Ascending aorta (tissue), 2 donors: ENCODE measurements at regions not wholly inside any gene's neighbourhood (a gene's known extent, or its start where the extent isn't known, plus 50 kb on each side); places are given as distances from the start of the nearest gene placed in this dataset.

Experiments
- DNase-seq, 2 donors: peaks; one replicate each; pipeline ENCODE4 v3.0.0-alpha.2; 2019; ENCODE audit warnings: low spot score in 2 of 2
- H3K27ac ChIP-seq, 2 donors: fragments of 200-600 bp; sonication (generic); one replicate each; pipeline ENCODE4 v1.5.1; 2016 to 2017; ENCODE audit warnings: mild to moderate bottlenecking in 1 of 2
- H3K27me3 ChIP-seq: fragments of 200-600 bp; sonication (generic); one replicate; pipeline ENCODE4 v1.5.1; 2017
- H3K36me3 ChIP-seq, 2 donors: fragments of 200-600 bp; sonication (generic); one replicate each; pipeline ENCODE4 v1.5.1; 2016
- H3K4me1 ChIP-seq, 2 donors: fragments of 200-600 bp; sonication (generic); one replicate each; pipeline ENCODE4 v1.5.1; 2016 to 2017; ENCODE audit warnings: mild to moderate bottlenecking in 1 of 2
- H3K4me3 ChIP-seq, 2 donors: fragments of 200-600 bp; sonication (generic); one replicate each; pipeline ENCODE4 v1.5.1; 2016 to 2017; ENCODE audit warnings: mild to moderate bottlenecking in 1 of 2
- H3K9me3 ChIP-seq, 2 donors: fragments of 200-600 bp; sonication (generic); one replicate each; pipeline ENCODE4 v1.5.1; 2016
- intact Hi-C: fragments of 100-400 bp; cut with DNase I; formaldehyde crosslinking; loops from one replicate; pipeline ENCODE4 v1.15.1; 2023
- TF ChIP-seq, protein P1 (sequence below), 3 experiments: fragments of 200-600 bp in 2 of 3; fragments of 450-650 bp in 1 of 3; sonication (generic) in 2 of 3; IDR thresholded peaks; one replicate each; pipeline ENCODE4 v1.5.1; 2016 to 2019; ENCODE audit warnings: antibody characterized with exemption in 3 of 3, mild to moderate bottlenecking in 1 of 3, moderate library complexity in 1 of 3

DNA sequence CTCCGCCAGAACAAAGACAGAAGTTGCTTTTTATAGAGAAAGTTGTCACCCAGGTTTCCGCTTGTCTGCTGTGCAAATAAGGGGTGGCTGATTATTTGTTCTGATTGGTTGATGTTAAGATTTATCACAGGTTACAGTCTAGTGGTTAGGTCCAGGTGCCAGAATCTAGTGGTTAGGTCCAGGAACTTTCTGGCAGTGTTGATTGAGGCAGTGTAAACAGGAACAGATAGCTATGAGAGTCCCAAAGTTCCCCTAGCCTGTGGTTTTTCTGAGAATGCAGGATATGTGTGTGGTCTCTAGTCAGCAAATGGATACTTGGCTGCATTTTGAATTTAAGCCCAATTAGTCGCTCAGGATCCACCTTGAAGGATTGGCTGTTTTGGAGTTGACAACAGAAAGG is 148.0 kb downstream of the TMEM200A start:
- Histone ChIP-seq H3K9me3 (no peaks in the 10 kb centered on the region), H3K27ac (no peak overlapping the region), H3K36me3 (no peaks in the 10 kb centered on the region), H3K4me3 (no peak overlapping the region), H3K27me3 (no peaks in the 10 kb centered on the region), H3K4me1 (no peaks in the 10 kb centered on the region)
- intact Hi-C loops = no loop called here
- TF ChIP-seq, protein P1, sequence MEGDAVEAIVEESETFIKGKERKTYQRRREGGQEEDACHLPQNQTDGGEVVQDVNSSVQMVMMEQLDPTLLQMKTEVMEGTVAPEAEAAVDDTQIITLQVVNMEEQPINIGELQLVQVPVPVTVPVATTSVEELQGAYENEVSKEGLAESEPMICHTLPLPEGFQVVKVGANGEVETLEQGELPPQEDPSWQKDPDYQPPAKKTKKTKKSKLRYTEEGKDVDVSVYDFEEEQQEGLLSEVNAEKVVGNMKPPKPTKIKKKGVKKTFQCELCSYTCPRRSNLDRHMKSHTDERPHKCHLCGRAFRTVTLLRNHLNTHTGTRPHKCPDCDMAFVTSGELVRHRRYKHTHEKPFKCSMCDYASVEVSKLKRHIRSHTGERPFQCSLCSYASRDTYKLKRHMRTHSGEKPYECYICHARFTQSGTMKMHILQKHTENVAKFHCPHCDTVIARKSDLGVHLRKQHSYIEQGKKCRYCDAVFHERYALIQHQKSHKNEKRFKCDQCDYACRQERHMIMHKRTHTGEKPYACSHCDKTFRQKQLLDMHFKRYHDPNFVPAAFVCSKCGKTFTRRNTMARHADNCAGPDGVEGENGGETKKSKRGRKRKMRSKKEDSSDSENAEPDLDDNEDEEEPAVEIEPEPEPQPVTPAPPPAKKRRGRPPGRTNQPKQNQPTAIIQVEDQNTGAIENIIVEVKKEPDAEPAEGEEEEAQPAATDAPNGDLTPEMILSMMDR (IDR thresholded peaks at IDR 0.05) = no peak
- DNase-seq = no peak

DNA sequence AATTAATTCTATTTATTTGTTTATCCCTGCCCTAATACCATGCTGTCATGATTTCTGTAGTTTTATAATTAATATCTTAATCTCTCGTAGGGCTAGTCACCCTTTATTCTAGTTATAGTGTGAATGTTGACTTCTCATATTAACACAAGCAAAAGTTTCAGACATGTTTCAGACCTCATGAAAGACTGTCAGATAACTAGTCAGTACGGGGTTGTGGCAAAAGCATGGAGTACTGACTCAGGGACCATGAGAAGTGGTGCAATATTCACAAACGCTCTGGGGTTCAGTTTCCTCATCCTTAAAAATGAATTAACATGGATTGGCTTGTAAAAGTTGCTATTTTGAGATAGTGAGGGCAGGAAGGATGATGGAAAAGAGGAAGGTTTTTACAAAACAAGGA is 148.9 kb downstream of the TMEM200A start:
- Histone ChIP-seq H3K9me3 (no peaks in the 10 kb centered on the region), H3K27ac (no peak overlapping the region), H3K36me3 (no peaks in the 10 kb centered on the region), H3K27me3 (no peaks in the 10 kb centered on the region), H3K4me3 (no peak overlapping the region), H3K4me1 (no peaks in the 10 kb centered on the region)
- intact Hi-C loops = no loop called here
- TF ChIP-seq, protein P1 (IDR thresholded peaks at IDR 0.05) = no peak
- DNase-seq = no peak

DNA sequence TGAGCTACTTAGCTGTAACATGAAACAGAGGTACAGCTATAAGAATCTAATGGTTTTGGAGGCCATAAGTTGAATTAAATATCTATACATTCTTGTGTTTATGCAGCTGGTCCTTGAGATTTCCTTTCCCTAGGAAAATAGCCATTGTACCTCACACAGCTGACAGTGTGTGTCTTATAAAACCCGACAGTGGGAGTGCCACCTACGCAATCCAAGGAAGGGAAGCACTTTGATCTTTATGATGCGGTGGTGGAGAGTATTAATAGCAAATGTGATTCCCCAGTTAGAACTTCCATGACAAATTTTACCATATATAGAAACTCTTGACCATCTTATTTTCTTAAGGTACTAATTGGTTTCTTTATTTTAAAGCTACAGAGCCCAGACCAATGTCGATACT is 149.5 kb downstream of the TMEM200A start:
- intact Hi-C loops = no loop called here
- Histone ChIP-seq H3K36me3 (no peaks in the 10 kb centered on the region), H3K4me3 (no peak overlapping the region), H3K27ac (no peak overlapping the region), H3K4me1 (no peaks in the 10 kb centered on the region), H3K27me3 (no peaks in the 10 kb centered on the region), H3K9me3 (no peaks in the 10 kb centered on the region)
- DNase-seq = no peak
- TF ChIP-seq, protein P1 (IDR thresholded peaks at IDR 0.05) = no peak

- DNase-seq = no peak
- Histone ChIP-seq H3K36me3 (no peaks in the 10 kb centered on the region), H3K4me3 (no peak overlapping the region), H3K4me1 (no peaks in the 10 kb centered on the region), H3K27ac (no peak overlapping the region), H3K9me3 (no peaks in the 10 kb centered on the region), H3K27me3 (no peaks in the 10 kb centered on the region)
- intact Hi-C loops = no loop called here
- TF ChIP-seq, protein P1 (IDR thresholded peaks at IDR 0.05) = no peak
These were observed 150.8 kb downstream of the TMEM200A start for GRCh38 chr6:130516604-130517003.

DNA sequence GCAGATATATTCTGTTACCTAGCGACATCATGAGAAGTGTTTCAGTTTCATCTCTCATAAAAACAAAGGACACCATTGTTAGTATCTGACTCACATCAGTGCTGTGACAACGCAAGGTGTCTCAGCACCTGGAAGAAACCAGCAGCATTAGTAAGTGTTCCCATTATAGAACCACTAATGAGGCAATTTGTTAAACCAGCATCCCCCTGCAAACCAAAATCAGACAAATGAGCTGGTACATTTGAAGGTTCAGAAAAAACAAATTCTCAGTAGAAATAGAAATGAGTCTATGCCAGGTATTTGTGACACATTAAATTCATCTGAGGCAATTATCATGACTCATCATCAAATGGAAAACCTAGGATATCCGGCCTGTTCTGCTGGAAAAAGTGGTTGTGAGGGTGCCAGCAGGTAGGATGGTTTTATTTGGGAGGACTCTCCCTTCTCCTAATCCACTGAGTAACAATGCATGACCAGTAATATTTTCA is 151.7 kb downstream of the TMEM200A start:
- H3K9me3 ChIP-seq = no peaks in the 10 kb centered on the region
- no peaks in the 10 kb centered on the region for H3K36me3 ChIP-seq
- no peak for DNase-seq
- H3K27ac ChIP-seq = no peak overlapping the region
- no peaks in the 10 kb centered on the region for H3K4me1 ChIP-seq
- H3K27me3 ChIP-seq = no peaks in the 10 kb centered on the region
- no peak overlapping the region for H3K4me3 ChIP-seq
- TF ChIP-seq, protein P1 (IDR thresholded peaks at IDR 0.05) = no peak
- intact Hi-C loops = no loop called here

GRCh38 chr6:130518588-130518987 is 152.8 kb downstream of the TMEM200A start:
- Histone ChIP-seq H3K4me3 (no peak overlapping the region), H3K9me3 (no peaks in the 10 kb centered on the region), H3K27ac (no peak overlapping the region), H3K27me3 (no peaks in the 10 kb centered on the region), H3K36me3 (no peaks in the 10 kb centered on the region), H3K4me1 (no peaks in the 10 kb centered on the region)
- intact Hi-C loops = no loop called here
- no peak for DNase-seq
- TF ChIP-seq, protein P1 (IDR thresholded peaks at IDR 0.05) = no peak
